ENCODE measurements at regions not wholly inside any gene's neighbourhood (a gene's known extent, or its start where the extent isn't known, plus 50 kb on each side); places are given as distances from the start of the nearest gene placed in this dataset.
A peak's percentile ranks its signal among the peaks of the same experiment; 100 is the strongest.

- FAIRE-seq, result no peak
Measured at GRCh38 chr2:239717706-239718105, 307.4 kb downstream of the NDUFA10 start.

GRCh38 chr2:239717319-239717675, 307.8 kb downstream of the NDUFA10 start:
- no peak for DNase-seq (ENCODE audit: low spot score)
- FAIRE-seq, result no peak

More at GRCh38 chr2:239717706-239718105, 307.4 kb downstream of the NDUFA10 start:
- DNase-seq (ENCODE audit: low spot score), result no peak

GRCh38 chr2:239716536-239717318, 308.4 kb downstream of the NDUFA10 start:
- FAIRE-seq (no peak), DNase-seq (ENCODE audit: low spot score) (no peak)

GRCh38 chr2:239716009-239716408, 309.1 kb downstream of the NDUFA10 start:
- peak; percentile 46 for FAIRE-seq
- DNase-seq (ENCODE audit: low spot score), result no peak

GRCh38 chr2:239715606-239716005, 309.5 kb downstream of the NDUFA10 start:
- DNase-seq (ENCODE audit: low spot score), result no peak
- no peak for FAIRE-seq

- no peak for DNase-seq (ENCODE audit: low spot score)
- no peak for FAIRE-seq
Measured at GRCh38 chr2:239715202-239715601, 309.9 kb downstream of the NDUFA10 start.

GRCh38 chr2:239714116-239714515, 311.0 kb downstream of the NDUFA10 start:
- FAIRE-seq (no peak), DNase-seq (ENCODE audit: low spot score) (no peak)

GRCh38 chr2:239712755-239713154, 311.9 kb upstream of the HDAC4 start:
- FAIRE-seq (no peak), DNase-seq (ENCODE audit: low spot score) (no peak)

GRCh38 chr2:239711911-239712570, 311.2 kb upstream of the HDAC4 start:
- FAIRE-seq, result no peak
- DNase-seq (ENCODE audit: low spot score), result no peak

- DNase-seq (ENCODE audit: low spot score), result no peak
- no peak for FAIRE-seq
Measured at GRCh38 chr2:239710953-239711861, 310.4 kb upstream of the HDAC4 start.

GRCh38 chr2:239706367-239706766, 305.5 kb upstream of the HDAC4 start:
- DNase-seq (ENCODE audit: low spot score) (no peak), FAIRE-seq (no peak)

- DNase-seq (ENCODE audit: low spot score) (no peak), FAIRE-seq (no peak)
Measured at GRCh38 chr2:239704737-239705136, 303.9 kb upstream of the HDAC4 start.

- no peak for DNase-seq (ENCODE audit: low spot score)
- FAIRE-seq, result no peak
Measured at GRCh38 chr2:239703834-239704233, 303.0 kb upstream of the HDAC4 start.

GRCh38 chr2:239700686-239701345, 300.0 kb upstream of the HDAC4 start:
- DNase-seq (ENCODE audit: low spot score), result no peak
- FAIRE-seq, result no peak

- no peak for DNase-seq (ENCODE audit: low spot score)
- FAIRE-seq, result no peak
Measured at GRCh38 chr2:239697399-239698164, 296.8 kb upstream of the HDAC4 start.

- no peak for FAIRE-seq
- no peak for DNase-seq (ENCODE audit: low spot score)
Measured at GRCh38 chr2:239696559-239697207, 295.9 kb upstream of the HDAC4 start.

- FAIRE-seq (no peak), DNase-seq (ENCODE audit: low spot score) (no peak)
Measured at GRCh38 chr2:239695728-239696240, 295.0 kb upstream of the HDAC4 start.

- FAIRE-seq, result no peak
- DNase-seq (ENCODE audit: low spot score), result no peak
Measured at GRCh38 chr2:239695106-239695727, 294.4 kb upstream of the HDAC4 start.

GRCh38 chr2:239694487-239694886, 293.7 kb upstream of the HDAC4 start:
- DNase-seq (ENCODE audit: low spot score) (no peak), FAIRE-seq (no peak)
